ENCODE measurements at regions not wholly inside any gene's neighbourhood (a gene's known extent, or its start where the extent isn't known, plus 50 kb on each side); places are given as distances from the start of the nearest gene placed in this dataset.
"Not testable (repeated sequence)": the region's sequence is repeated elsewhere in the genome, so short reads cannot be mapped to it uniquely, and the experiment has no call there.

DNA sequence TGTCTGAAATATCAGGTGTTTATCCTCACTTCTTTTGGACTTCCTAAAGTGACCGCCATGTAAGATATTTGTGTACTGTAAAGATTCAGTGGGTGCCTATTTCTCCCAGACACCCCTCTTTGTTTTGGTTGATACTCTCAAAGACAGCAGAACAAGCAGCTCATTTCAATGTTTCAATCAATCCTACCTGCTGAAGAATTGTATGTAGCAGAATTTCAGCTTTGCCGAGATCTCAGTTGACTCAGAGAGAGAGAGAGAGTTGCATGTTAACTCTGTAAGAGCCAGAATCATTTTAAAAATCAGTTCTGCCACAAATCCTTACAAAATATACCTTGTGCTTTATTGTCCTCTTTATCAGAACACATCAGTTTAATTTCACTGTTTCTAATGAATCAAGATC is 987.3 kb downstream of the ADGRL2 start:
- H3K4me3 ChIP-seq, result no peak overlapping the region
- TF ChIP-seq, protein P1, sequence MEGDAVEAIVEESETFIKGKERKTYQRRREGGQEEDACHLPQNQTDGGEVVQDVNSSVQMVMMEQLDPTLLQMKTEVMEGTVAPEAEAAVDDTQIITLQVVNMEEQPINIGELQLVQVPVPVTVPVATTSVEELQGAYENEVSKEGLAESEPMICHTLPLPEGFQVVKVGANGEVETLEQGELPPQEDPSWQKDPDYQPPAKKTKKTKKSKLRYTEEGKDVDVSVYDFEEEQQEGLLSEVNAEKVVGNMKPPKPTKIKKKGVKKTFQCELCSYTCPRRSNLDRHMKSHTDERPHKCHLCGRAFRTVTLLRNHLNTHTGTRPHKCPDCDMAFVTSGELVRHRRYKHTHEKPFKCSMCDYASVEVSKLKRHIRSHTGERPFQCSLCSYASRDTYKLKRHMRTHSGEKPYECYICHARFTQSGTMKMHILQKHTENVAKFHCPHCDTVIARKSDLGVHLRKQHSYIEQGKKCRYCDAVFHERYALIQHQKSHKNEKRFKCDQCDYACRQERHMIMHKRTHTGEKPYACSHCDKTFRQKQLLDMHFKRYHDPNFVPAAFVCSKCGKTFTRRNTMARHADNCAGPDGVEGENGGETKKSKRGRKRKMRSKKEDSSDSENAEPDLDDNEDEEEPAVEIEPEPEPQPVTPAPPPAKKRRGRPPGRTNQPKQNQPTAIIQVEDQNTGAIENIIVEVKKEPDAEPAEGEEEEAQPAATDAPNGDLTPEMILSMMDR (IDR thresholded peaks at IDR 0.05), result no peak
- no peak for DNase-seq (ENCODE audit: low spot score)
- no peak overlapping the region for H3K27ac ChIP-seq

DNA sequence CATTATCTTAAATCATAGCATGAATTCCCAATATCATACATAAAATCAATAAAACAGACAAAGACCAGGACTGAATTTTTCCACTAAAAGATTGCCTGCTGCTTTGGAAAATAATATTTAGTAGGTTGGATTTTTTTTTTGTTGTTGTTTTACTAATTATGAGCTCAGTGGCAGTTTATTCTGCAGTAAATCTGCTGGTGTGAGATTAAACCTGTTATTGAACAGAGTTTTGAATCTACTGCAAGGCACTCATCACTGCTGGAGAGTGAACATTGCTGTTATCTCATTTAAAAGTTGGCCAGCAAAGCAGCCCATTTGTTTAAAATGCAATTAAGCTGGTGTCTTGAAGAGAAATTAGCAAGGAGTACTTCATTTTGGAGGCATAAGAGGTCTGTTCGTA is 986.1 kb downstream of the ADGRL2 start:
- DNase-seq (ENCODE audit: low spot score), result no peak
- H3K27ac ChIP-seq, result no peak overlapping the region
- no peak overlapping the region for H3K4me3 ChIP-seq
- TF ChIP-seq, protein P1 (IDR thresholded peaks at IDR 0.05), result no peak

DNA sequence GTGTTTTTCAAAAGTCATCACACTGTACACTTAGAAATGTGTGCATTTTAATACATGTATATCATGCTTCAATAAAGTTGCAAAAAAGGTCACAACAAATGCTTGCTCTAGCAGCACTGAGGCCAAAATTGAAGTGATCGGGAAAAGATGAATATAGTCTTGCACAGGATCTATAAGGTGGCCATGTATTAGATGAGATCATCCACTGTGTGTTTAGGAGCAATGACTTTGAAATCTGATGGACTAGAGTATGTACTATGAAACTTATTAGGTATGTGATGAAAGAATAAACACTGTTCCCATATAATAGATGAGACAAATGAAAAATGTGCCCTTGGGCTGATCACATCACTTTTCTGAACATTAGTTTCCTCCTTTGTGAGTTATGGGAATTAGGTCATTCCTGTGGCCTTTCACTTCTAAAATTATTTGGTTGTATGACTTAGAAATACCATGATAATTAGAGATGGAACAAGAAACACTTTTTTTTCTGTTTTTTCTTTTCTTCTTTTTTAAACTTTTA is 984.6 kb downstream of the ADGRL2 start:
- DNase-seq (ENCODE audit: low spot score), result no peak
- TF ChIP-seq, protein P1 (IDR thresholded peaks at IDR 0.05), result no peak
- H3K27ac ChIP-seq, result no peak overlapping the region
- no peak overlapping the region for H3K4me3 ChIP-seq

DNA sequence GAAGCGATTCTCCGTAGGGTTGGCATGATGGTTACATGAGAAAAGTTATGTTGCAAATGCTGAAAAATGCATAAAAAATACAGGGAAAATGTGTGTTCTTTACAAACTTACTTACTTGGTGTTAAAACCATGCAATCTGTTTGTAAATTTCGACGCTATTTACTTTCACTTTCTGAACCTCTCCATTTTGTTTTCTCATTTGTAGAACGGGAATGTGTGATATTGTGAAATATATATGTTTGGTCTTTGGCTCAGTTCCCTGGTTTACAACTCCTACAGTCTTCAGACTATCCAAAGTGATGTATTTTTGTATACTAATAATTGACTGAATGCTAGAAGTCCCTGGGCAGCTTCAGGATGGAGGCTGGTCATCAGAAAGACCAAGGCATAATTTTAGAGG is 982.3 kb downstream of the ADGRL2 start:
- TF ChIP-seq, protein P1 (IDR thresholded peaks at IDR 0.05), result no peak
- DNase-seq (ENCODE audit: low spot score), result no peak
- Histone ChIP-seq H3K4me3 (no peak overlapping the region), H3K27ac (no peak overlapping the region)

DNA sequence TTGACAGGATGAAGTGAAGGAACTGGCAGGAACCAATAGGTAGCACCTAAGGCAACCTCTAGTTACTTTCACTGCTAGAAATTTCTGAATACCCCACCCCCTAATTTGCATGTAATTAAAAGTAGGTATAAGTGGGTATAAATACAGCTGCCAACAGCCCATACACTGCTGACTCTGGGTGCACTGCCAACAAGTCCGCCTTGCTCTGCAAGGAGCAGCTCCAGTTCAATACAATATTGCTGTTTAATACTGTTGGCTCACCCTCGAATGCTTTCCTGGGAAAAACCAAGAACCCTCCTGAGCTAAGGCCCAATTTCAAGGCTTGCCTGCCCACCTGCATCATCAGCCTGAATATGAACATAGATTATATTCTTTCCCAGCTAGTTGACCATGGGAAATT is 981.9 kb downstream of the ADGRL2 start:
- no peak overlapping the region for H3K27ac ChIP-seq
- no peak for DNase-seq (ENCODE audit: low spot score)
- TF ChIP-seq, protein P1 (IDR thresholded peaks at IDR 0.05), result no peak
- H3K4me3 ChIP-seq, result no peak overlapping the region

DNA sequence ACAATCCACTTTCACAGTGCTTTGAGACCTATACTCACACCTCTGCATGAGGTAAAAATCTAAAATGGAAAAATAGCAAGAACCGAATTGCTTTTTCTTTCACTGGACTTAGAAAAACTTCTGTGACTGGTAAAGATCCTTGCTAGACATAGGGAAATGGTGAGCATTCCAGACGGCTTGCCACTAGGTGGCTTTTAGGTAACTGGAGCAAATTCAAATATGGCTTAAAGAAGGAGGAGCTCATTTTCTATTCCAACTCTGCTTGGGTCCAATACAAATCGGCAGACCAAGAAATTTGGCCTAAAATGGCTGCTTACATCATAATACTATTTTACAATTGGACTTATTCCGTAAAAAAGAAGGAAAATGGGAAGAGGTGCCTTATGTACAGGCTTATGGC is 977.9 kb downstream of the ADGRL2 start:
- no peak for DNase-seq (ENCODE audit: low spot score)
- Histone ChIP-seq H3K27ac (no peak overlapping the region), H3K4me3 (no peak overlapping the region)
- TF ChIP-seq, protein P1 (IDR thresholded peaks at IDR 0.05), result no peak

DNA sequence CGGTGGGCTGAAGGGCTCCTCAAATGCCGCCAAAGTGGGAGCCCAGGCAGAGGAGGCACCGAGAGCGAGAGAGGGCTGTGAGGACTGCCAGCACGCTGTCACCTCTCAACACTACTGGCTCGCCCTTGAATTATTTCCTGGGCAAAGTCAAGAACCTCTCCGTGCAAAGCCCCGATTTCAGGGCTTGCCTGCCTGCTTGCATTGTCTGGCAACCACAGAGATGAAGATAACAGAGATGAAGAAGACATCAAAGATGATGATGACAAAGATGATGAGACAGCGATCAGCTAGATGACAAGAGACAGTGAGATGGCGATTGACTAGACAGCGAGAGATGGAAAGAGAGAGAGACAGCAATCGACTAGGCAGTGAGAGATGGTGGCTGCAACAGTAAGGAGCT is 976.5 kb downstream of the ADGRL2 start:
- no peak overlapping the region for H3K4me3 ChIP-seq
- DNase-seq (ENCODE audit: low spot score), result no peak
- H3K27ac ChIP-seq, result no peak overlapping the region
- TF ChIP-seq, protein P1 (IDR thresholded peaks at IDR 0.05), result no peak

DNA sequence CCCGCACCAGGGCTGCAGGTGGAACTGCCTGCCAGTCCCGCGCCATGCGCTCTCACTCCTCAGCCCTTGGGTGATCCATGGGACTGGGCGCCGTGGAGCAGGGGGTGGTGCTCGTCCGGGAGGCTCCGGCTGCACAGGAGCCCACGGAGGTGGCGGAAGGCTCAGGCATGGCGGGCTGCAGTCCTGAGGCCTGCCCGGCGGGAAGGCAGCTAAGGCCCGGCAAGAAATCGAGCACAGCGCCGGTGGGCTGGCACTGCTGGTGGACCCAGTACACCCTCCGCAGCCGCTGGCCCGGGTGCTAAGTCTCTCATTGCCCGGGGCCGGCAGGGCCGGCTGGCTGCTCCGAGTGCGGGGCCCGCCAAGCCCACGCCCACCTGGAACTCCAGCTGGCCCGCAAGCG is 976.0 kb downstream of the ADGRL2 start:
- not testable (repeated sequence) for DNase-seq (ENCODE audit: low spot score); H3K27ac ChIP-seq; H3K4me3 ChIP-seq

Measured in coronary artery (tissue), 2 donors.